GM23338 (cell line): ENCODE measurements at regions not wholly inside any gene's neighbourhood (a gene's known extent, or its start where the extent isn't known, plus 50 kb on each side); places are given as distances from the start of the nearest gene placed in this dataset.

Experiments used
- ATAC-seq: fragments of 200-7000 bp; cut with Tn5 transposase; 3 replicates; pipeline ENCODE4 v1.9.1; 2020
- DNase-seq: peaks from one replicate; pipeline ENCODE4 v3.0.0-alpha.2; 2015; ENCODE audit warnings: low spot score
- H2AFZ ChIP-seq: fragments of 200-600 bp; sonication (generic); 2 replicates; pipeline ENCODE4 v1.8.0; 2016; ENCODE audit warnings: antibody characterized with exemption, mild to moderate bottlenecking, moderate library complexity
- H3F3A ChIP-seq: fragments of 200-600 bp; sonication (generic); replicated peaks from 2 replicates; pipeline ENCODE4 v1.8.0; 2017; ENCODE audit warnings: antibody characterized with exemption, mixed run types, low read depth
- H3K27ac ChIP-seq: fragments of 200-600 bp; sonication (generic); 2 replicates; pipeline ENCODE4 v1.6.1; 2016; ENCODE audit warnings: low read depth
- H3K27me3 ChIP-seq: fragments of 200-600 bp; sonication (generic); 2 replicates; pipeline ENCODE4 v1.8.0; 2016; ENCODE audit warnings: mild to moderate bottlenecking, mixed run types, moderate library complexity; ENCODE audit not compliant: insufficient read depth
- H3K36me3 ChIP-seq: fragments of 200-600 bp; sonication (generic); 2 replicates; pipeline ENCODE4 v1.8.0; 2016; ENCODE audit warnings: mild to moderate bottlenecking; ENCODE audit not compliant: insufficient read depth
- H3K4me1 ChIP-seq: fragments of 200-600 bp; sonication (generic); 2 replicates; pipeline ENCODE4 v1.8.0; 2016; ENCODE audit warnings: mild to moderate bottlenecking, moderate library complexity; ENCODE audit not compliant: insufficient read depth
- H3K4me2 ChIP-seq: fragments of 200-600 bp; sonication (generic); 2 replicates; pipeline ENCODE4 v1.7.1; 2017; ENCODE audit warnings: mixed run types
- H3K4me3 ChIP-seq: fragments of 200-600 bp; sonication (generic); 2 replicates; pipeline ENCODE4 v1.6.1; 2016; ENCODE audit warnings: mixed run types
- H3K79me2 ChIP-seq: fragments of 200-600 bp; sonication (generic); replicated peaks from 2 replicates; pipeline ENCODE4 v1.8.0; 2017; ENCODE audit warnings: mild to moderate bottlenecking; ENCODE audit not compliant: insufficient read depth
- H3K9me2 ChIP-seq: fragments of 200-600 bp; sonication (generic); 2 replicates; pipeline ENCODE4 v1.8.0; 2017; ENCODE audit not compliant: insufficient read depth
- H4K20me1 ChIP-seq: fragments of 200-600 bp; sonication (generic); replicated peaks from 2 replicates; pipeline ENCODE4 v1.8.0; 2017; ENCODE audit warnings: mild to moderate bottlenecking; ENCODE audit not compliant: insufficient read depth
- H3K27ac Mint-ChIP-seq: 2 replicates; pipeline ENCODE4 v1.8.0; 2020; ENCODE audit warnings: inconsistent platforms, mild to moderate bottlenecking, moderate library complexity, mixed read lengths
- H3K27me3 Mint-ChIP-seq: 3 replicates; pipeline ENCODE4 v1.8.0; 2022; ENCODE audit warnings: low read depth, mild to moderate bottlenecking, moderate library complexity, mixed read lengths, inconsistent platforms; ENCODE audit not compliant: insufficient read depth, poor library complexity
- H3K36me3 Mint-ChIP-seq: 3 replicates; pipeline ENCODE4 v1.8.0; 2021; ENCODE audit warnings: low read depth, mild to moderate bottlenecking, inconsistent platforms, moderate library complexity, mixed read lengths
- H3K4me1 Mint-ChIP-seq: 3 replicates; pipeline ENCODE4 v1.8.0; 2020; ENCODE audit warnings: mild to moderate bottlenecking, inconsistent platforms, mixed read lengths
- H3K4me3 Mint-ChIP-seq: 3 replicates; pipeline ENCODE4 v1.8.0; 2021; ENCODE audit warnings: moderate library complexity, mild to moderate bottlenecking, inconsistent platforms, mixed read lengths
- H3K9me3 Mint-ChIP-seq: 3 replicates; pipeline ENCODE4 v1.8.0; 2020; ENCODE audit warnings: moderate library complexity, mild to moderate bottlenecking, inconsistent platforms, mixed read lengths
- CREB1 ChIP-seq: fragments of 250-450 bp; sonication (Bioruptor Pico); IDR thresholded peaks from 2 replicates; pipeline ENCODE4 v1.5.0; 2020; ENCODE audit warnings: low read depth, mild to moderate bottlenecking, moderate library complexity
- CTCF ChIP-seq, 2 experiments: fragments of 200-600 bp in 1 of 2; sonication (generic) in 1 of 2; conservative IDR thresholded peaks; 2 replicates each; pipeline versions ENCODE4 v1.5.1 to v1.6.1; 2016 to 2017; ENCODE audit warnings: antibody characterized with exemption in 2 of 2, low read depth in 2 of 2, mild to moderate bottlenecking in 2 of 2, moderate library complexity in 1 of 2
- ETS1 ChIP-seq: IDR thresholded peaks from 2 replicates; pipeline ENCODE4 v1.6.1; 2016; ENCODE audit warnings: antibody characterized with exemption
- EZH2 ChIP-seq: fragments of 200-600 bp; sonication (generic); IDR thresholded peaks from one replicate; pipeline ENCODE4 v1.8.0; 2017; ENCODE audit warnings: antibody characterized with exemption, mild to moderate bottlenecking, low read depth; ENCODE audit not compliant: unreplicated experiment
- EZH2phosphoT487 ChIP-seq: fragments of 200-600 bp; sonication (generic); IDR thresholded peaks from one replicate; pipeline ENCODE4 v1.8.1; 2018; ENCODE audit warnings: antibody characterized with exemption; ENCODE audit not compliant: unreplicated experiment
- JUNB ChIP-seq: IDR thresholded peaks from one replicate; pipeline ENCODE4 v1.6.1; 2016; ENCODE audit warnings: antibody characterized with exemption; ENCODE audit not compliant: unreplicated experiment
- NANOG ChIP-seq: IDR thresholded peaks from 2 replicates; pipeline ENCODE4 v1.6.1; 2016; ENCODE audit warnings: antibody characterized with exemption, borderline replicate concordance
- POLR2AphosphoS5 ChIP-seq: IDR thresholded peaks from 2 replicates; pipeline ENCODE4 v1.6.1; 2016; ENCODE audit warnings: antibody characterized with exemption, low read depth
- REST ChIP-seq: IDR thresholded peaks from one replicate; pipeline ENCODE4 v1.6.1; 2018; ENCODE audit warnings: antibody characterized with exemption; ENCODE audit not compliant: unreplicated experiment
- STAT1 ChIP-seq: IDR thresholded peaks from one replicate; pipeline ENCODE4 v1.6.1; 2016; ENCODE audit warnings: antibody characterized with exemption; ENCODE audit not compliant: unreplicated experiment
- ZNF114 ChIP-seq: fragments of 250-450 bp; sonication (Bioruptor Pico); IDR thresholded peaks from 2 replicates; pipeline ENCODE4 v1.5.0; 2020; ENCODE audit warnings: mild to moderate bottlenecking, moderate library complexity
- ZNF331 ChIP-seq: fragments of 250-450 bp; sonication (Bioruptor Pico); IDR thresholded peaks from 2 replicates; pipeline ENCODE4 v1.5.0; 2020; ENCODE audit warnings: low read depth, mild to moderate bottlenecking, moderate library complexity

GRCh38 chr1:81672766-81673165 lies 128.0 kb upstream of the ADGRL2 start:
- peaks cover 8% of the 10 kb centered on the region; the same call in 2 of the 3 replicates for H3K4me1 Mint-ChIP-seq
- H3K4me2 ChIP-seq: no peak overlapping the region
- no peaks in the 10 kb centered on the region for H3K27me3 ChIP-seq
- H3F3A ChIP-seq: no peaks in the 10 kb centered on the region
- H3K79me2 ChIP-seq: no peaks in the 10 kb centered on the region
- no peaks in the 10 kb centered on the region for H4K20me1 ChIP-seq
- no peak for DNase-seq
- H3K9me3 Mint-ChIP-seq: no peaks in the 10 kb centered on the region
- no peak overlapping the region for H3K27ac Mint-ChIP-seq
- peaks cover 14% of the 10 kb centered on the region for H3K4me1 ChIP-seq
- no peaks in the 10 kb centered on the region for H3K27me3 Mint-ChIP-seq
- no peak overlapping the region for H2AFZ ChIP-seq
- H3K9me2 ChIP-seq: no peaks in the 10 kb centered on the region
- no peak for ATAC-seq
- H3K4me3 ChIP-seq: no peak overlapping the region
- no peak overlapping the region for H3K4me3 Mint-ChIP-seq
- H3K27ac ChIP-seq: no peak overlapping the region
- no peaks in the 10 kb centered on the region for H3K36me3 Mint-ChIP-seq
- H3K36me3 ChIP-seq: no peaks in the 10 kb centered on the region
- no peak for TF ChIP-seq ZNF331 (CRISPR knock-in tag)

- Histone ChIP-seq H3F3A (no peaks in the 10 kb centered on the region), H3K9me2 (no peaks in the 10 kb centered on the region), H3K27ac (no peak overlapping the region), H3K36me3 (no peaks in the 10 kb centered on the region), H3K4me1 (peaks cover 14% of the 10 kb centered on the region), H2AFZ (no peak overlapping the region; the same call in 1 of the 2 replicates), H3K79me2 (no peaks in the 10 kb centered on the region), H3K4me3 (no peak overlapping the region), H3K27me3 (no peaks in the 10 kb centered on the region), H3K4me2 (no peak overlapping the region), H4K20me1 (no peaks in the 10 kb centered on the region)
- no peak for ATAC-seq
- no peak overlapping the region for H3K4me3 Mint-ChIP-seq
- TF ChIP-seq REST: no peak
- no peak for TF ChIP-seq NANOG
- H3K9me3 Mint-ChIP-seq: no peaks in the 10 kb centered on the region
- no peaks in the 10 kb centered on the region for H3K36me3 Mint-ChIP-seq
- DNase-seq: no peak
- no peaks in the 10 kb centered on the region for H3K27me3 Mint-ChIP-seq
- H3K27ac Mint-ChIP-seq: no peak overlapping the region
- H3K4me1 Mint-ChIP-seq: peaks cover 17% of the 10 kb centered on the region
These were observed 129.7 kb upstream of the ADGRL2 start for GRCh38 chr1:81671038-81671437.

GRCh38 chr1:81670286-81670685 lies 130.4 kb upstream of the ADGRL2 start:
- Histone ChIP-seq H3F3A (no peaks in the 10 kb centered on the region), H3K27me3 (no peaks in the 10 kb centered on the region), H4K20me1 (no peaks in the 10 kb centered on the region), H3K27ac (no peak overlapping the region), H3K4me2 (no peak overlapping the region), H3K9me2 (no peaks in the 10 kb centered on the region), H3K4me1 (peaks cover 13% of the 10 kb centered on the region), H3K79me2 (no peaks in the 10 kb centered on the region), H3K4me3 (no peak overlapping the region), H3K36me3 (no peaks in the 10 kb centered on the region), H2AFZ (no peak overlapping the region; the same call in 1 of the 2 replicates)
- Mint-ChIP-seq H3K27me3 (no peaks in the 10 kb centered on the region), H3K27ac (no peak overlapping the region), H3K9me3 (no peaks in the 10 kb centered on the region), H3K36me3 (no peaks in the 10 kb centered on the region), H3K4me1 (peaks cover 17% of the 10 kb centered on the region), H3K4me3 (no peak overlapping the region)
- DNase-seq (no peak), ATAC-seq (no peak)
- TF ChIP-seq ZNF114 (no peak), EZH2 (no peak), POLR2AphosphoS5 (no peak), CREB1 (CRISPR knock-in tag) (no peak), JUNB (no peak), EZH2phosphoT487 (no peak), STAT1 (no peak), CTCF (conservative IDR thresholded peaks at IDR 0.05; ENCODE audit: low read depth in 2 of 2) (no peak), ETS1 (no peak), ZNF331 (CRISPR knock-in tag) (no peak)
